HG02938 (cell line): ENCODE measurements at regions not wholly inside any gene's neighbourhood (a gene's known extent, or its start where the extent isn't known, plus 50 kb on each side); places are given as distances from the start of the nearest gene placed in this dataset.
A peak's percentile ranks its signal among the peaks of the same experiment; 100 is the strongest.
"Not testable (repeated sequence)": the region's sequence is repeated elsewhere in the genome, so short reads cannot be mapped to it uniquely, and the experiment has no call there.

Source experiments
- ATAC-seq: cut with Tn5 transposase; IDR thresholded peaks from one replicate; pipeline ENCODE4 v1.9.1; 2021; ENCODE audit warnings: mild to moderate bottlenecking, moderate library complexity; ENCODE audit not compliant: unreplicated experiment

DNA sequence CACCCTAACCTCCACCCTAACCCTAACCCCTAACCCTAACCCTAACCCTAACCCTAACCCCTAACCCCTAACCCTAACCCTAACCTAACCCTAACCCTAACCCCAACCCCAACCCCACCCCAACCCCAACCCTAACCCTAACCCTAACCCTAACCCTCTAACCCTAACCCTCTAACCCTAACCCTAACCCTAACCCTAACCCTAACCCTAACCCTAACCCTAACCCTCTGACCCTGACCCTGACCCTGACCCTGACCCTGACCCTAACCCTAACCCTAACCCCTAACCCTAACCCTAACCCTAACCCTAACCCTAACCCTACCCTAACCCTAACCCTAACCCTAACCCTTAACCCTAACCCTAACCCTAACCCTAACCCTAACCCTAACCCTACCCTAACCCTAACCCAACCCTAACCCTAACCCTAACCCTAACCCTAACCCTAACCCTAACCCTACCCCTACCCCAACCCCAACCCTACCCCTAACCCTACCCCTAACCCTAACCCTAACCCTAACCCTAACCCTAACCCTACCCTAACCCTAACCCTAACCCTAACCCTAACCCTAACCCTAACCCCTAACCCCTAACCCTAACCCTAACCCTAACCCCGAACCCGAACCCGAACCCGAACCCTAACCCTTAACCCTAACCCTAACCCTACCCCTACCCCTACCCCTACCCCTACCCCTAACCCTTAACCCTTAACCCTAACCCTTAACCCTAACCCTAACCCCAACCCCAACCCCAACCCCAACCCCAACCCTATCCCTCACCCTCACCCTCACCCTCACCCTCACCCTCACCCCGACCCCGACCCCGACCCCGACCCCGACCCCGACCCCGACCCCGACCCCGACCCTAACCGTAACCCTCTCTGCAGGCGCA is 186.2 kb upstream of the CHL1 start:
- ATAC-seq, result not testable (repeated sequence)

- no peak for ATAC-seq
Measured at GRCh38 chr3:11734-12133, 184.8 kb upstream of the CHL1 start.

DNA sequence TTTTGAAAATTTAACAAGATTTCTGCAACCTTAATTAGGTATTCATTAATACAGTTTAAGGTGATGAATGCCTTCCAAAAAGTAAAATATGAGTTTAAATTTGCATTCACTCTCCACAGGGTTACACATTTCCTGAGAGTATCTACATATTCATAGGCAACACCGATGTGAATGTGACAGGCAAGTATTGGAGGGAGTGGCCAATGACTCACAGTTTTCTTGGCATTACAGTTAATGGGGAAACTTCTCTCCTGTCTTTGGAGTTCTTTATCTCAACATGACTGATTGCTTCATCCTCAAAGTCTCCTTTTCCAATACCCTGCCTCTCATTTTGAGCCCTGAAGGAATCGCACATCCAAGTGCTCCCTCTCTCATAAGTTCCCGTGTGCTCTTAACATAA is 181.9 kb upstream of the CHL1 start:
- no peak for ATAC-seq

DNA sequence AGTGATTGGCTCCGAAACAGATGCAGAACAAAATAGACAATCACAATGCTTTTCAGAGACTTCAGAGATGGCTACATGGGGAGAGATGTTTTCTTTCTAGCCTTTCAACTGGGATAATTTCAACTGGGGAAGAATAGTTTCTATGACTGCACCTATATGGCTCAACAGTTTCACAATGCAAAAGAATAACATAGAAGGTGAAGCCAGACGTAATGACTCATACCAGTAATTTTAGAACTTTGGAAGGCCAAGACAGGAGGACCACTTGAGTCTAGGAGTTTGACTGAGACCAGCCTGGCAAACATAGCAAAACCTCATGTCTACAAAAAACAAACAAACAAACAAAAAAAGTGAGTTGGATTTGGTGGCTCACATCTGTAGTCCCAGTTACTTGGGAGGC is 180.2 kb upstream of the CHL1 start:
- ATAC-seq, result no peak

GRCh38 chr3:20421-20820 is 176.1 kb upstream of the CHL1 start:
- no peak for ATAC-seq

GRCh38 chr3:24006-24405 is 172.6 kb upstream of the CHL1 start:
- ATAC-seq, result no peak

GRCh38 chr3:25056-25455 is 171.5 kb upstream of the CHL1 start:
- ATAC-seq, result no peak

DNA sequence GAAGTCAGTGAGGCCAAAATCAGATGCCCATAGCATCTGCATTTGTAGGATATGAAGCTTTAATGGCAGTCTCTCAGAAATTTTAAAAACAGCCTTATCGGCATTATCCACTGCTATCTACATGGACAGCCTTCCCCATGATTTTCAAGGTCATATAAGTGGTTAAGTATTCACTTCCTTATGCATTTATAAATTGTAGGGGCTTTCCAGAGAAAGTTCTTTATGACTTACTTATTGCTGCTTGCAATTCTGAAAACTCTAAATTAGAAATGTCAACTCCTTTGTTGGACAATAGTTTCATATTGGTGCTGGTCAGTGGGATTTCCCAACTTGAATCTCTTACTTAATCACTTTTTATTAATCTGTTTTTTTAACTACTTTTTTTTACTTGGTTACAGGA is 160.6 kb upstream of the CHL1 start:
- not testable (repeated sequence) for ATAC-seq

DNA sequence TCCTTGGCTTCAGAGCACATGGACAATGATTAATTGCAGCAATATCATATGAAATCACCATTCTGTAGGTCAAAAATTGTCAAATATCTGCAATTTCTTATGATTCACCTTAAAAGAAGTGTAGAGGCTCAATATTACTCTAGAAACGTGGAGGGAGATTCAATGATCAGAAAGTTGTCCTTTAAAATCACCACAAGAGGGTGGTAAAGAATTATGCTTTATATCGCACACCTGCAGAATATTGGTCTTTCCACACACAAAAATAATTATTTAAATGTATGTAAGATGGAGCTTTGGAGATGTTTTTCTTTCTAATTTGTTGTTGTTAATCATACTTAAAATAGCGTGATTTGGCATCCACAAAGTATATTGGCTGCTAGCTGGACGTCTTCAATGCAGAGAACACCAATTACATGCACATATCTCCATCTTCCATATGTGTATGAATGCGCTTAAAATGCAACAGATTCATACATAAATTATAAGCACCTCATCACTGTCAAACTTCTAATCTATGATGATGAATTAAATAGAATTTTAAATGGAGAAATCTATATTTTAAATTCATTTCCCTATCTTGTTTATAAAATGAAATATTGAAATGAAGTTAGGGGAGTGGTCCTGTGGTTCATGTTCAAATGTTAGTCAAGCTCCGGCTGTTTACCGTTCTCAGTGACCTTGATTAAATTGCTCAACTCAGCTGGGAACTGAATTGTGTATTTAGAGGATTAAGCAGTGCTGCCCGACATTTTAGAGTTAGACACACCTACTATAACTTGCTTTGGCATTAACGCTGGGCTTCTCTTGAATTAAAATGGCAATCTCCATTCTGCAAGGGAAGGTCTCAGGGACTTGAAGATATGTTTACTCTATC is 153.5 kb upstream of the CHL1 start:
- peak; percentile 66 for ATAC-seq

- no peak for ATAC-seq
Measured at GRCh38 chr3:44028-44676, 152.4 kb upstream of the CHL1 start.

GRCh38 chr3:44941-45340 is 151.6 kb upstream of the CHL1 start:
- not testable (repeated sequence) for ATAC-seq

DNA sequence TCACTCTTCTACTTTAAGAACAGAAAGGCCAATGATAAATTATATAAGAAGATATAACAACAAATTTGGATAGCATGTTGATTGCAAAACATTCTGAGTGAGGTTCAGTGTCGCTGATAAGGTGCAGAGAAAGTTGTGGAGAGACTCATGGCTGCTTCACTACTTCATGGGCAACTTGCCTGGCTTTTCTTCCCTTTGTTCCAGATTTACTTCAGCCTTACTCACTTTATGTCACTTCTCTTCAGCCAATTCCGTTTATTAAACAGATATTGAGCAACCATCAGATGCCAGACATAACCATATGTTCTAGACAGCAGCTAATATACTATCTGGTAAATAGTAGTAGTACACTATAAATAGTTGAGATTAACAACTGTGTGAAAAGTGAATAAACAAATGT is 150.0 kb upstream of the CHL1 start:
- ATAC-seq, result no peak

- not testable (repeated sequence) for ATAC-seq
Measured at GRCh38 chr3:53441-53840, 143.1 kb upstream of the CHL1 start.

- ATAC-seq, result peak; percentile 84
Measured at GRCh38 chr3:54240-54639, 142.3 kb upstream of the CHL1 start.

GRCh38 chr3:56672-57071 is 139.9 kb upstream of the CHL1 start:
- ATAC-seq, result no peak

GRCh38 chr3:59854-60253 is 136.7 kb upstream of the CHL1 start:
- no peak for ATAC-seq

DNA sequence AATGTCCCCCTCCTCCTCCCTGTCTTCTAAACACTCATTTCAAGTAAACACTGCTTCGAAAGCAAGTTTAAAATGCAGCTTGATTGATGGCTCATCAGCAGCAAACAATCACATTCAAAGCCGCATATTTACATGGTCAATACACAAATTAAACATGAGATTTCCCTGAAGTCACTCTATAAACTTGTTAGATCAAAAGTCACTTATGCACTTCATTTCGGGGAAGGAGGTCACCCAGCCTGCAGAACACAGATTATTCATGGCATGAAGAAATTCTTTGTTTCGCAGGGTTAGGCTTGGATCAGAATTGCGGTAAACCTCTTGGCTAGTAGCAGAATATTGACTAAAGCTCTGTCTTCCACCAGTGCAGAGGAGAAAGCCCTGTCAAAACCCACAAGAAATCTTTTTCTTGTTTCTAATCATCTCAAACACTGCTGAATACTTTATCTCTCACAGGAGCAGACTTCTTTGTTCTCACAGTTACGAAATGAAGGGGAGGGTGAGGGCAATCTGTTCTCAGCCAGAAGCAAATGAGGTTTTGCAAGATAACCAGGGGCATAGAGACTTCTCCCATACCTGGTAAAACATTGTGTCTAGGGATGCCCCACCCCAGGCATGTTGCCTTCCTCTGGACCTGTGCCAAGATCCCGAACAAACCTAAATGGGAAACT is 133.3 kb upstream of the CHL1 start:
- no peak for ATAC-seq

- ATAC-seq, result no peak
Measured at GRCh38 chr3:69690-70089, 126.9 kb upstream of the CHL1 start.

DNA sequence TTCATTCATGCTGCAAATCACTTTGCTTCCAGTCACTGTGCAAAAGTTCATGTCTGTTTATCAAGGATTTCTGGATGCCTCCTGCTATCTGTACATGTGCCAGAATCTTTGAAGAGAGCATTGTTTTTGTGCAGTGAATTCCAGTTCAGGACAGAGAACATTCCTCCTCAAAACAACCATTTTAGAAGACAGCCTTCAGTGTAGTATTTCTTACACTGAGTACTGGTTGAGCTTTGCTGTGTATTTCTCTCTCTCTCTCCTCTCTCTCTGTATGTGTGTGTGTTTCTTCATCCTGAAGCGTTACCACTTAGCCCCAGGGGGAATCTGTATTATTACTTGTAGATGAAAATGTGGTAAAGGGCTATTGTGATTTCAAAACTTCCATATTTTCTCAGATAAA is 123.8 kb upstream of the CHL1 start:
- ATAC-seq, result no peak

GRCh38 chr3:73271-73670 is 123.3 kb upstream of the CHL1 start:
- ATAC-seq, result no peak

GRCh38 chr3:74676-75243 is 121.8 kb upstream of the CHL1 start:
- ATAC-seq, result no peak
